HG02970 (cell line): ENCODE measurements at regions not wholly inside any gene's neighbourhood (a gene's known extent, or its start where the extent isn't known, plus 50 kb on each side); places are given as distances from the start of the nearest gene placed in this dataset.

Experiments
- ATAC-seq: cut with Tn5 transposase; IDR thresholded peaks from one replicate; pipeline ENCODE4 v1.9.1; 2021; ENCODE audit warnings: mild to moderate bottlenecking, moderate library complexity, moderate number of reproducible peaks; ENCODE audit not compliant: unreplicated experiment, low FRiP score

- ATAC-seq, result no peak
These were observed 165.9 kb downstream of the MTRR start for GRCh38 chr5:8034852-8035251.

GRCh38 chr5:8048920-8049319, 180.0 kb downstream of the MTRR start:
- ATAC-seq, result no peak

GRCh38 chr5:8050616-8051175, 181.7 kb downstream of the MTRR start:
- ATAC-seq, result no peak

- no peak for ATAC-seq
These were observed 184.3 kb downstream of the MTRR start for GRCh38 chr5:8053270-8053669.

GRCh38 chr5:8057769-8058168, 188.8 kb downstream of the MTRR start:
- no peak for ATAC-seq

- ATAC-seq, result no peak
These were observed 189.8 kb downstream of the MTRR start for GRCh38 chr5:8058616-8059190.

GRCh38 chr5:8059337-8059736, 190.4 kb downstream of the MTRR start:
- ATAC-seq, result no peak

GRCh38 chr5:8060235-8060952, 191.4 kb downstream of the MTRR start:
- ATAC-seq, result no peak

GRCh38 chr5:8060953-8061429, 192.0 kb downstream of the MTRR start:
- ATAC-seq, result no peak

- ATAC-seq, result no peak
These were observed 193.6 kb downstream of the MTRR start for GRCh38 chr5:8062521-8062920.

- no peak for ATAC-seq
These were observed 199.1 kb downstream of the MTRR start for GRCh38 chr5:8068078-8068477.

GRCh38 chr5:8070138-8070537, 201.2 kb downstream of the MTRR start:
- no peak for ATAC-seq

GRCh38 chr5:8079056-8079455, 210.1 kb downstream of the MTRR start:
- ATAC-seq, result no peak

GRCh38 chr5:8081179-8081578, 212.2 kb downstream of the MTRR start:
- no peak for ATAC-seq

GRCh38 chr5:8093669-8094068, 224.7 kb downstream of the MTRR start:
- ATAC-seq, result no peak

GRCh38 chr5:8094304-8094703, 225.4 kb downstream of the MTRR start:
- ATAC-seq, result no peak

GRCh38 chr5:8097146-8097545, 228.2 kb downstream of the MTRR start:
- ATAC-seq, result no peak

- ATAC-seq, result no peak
These were observed 229.1 kb downstream of the MTRR start for GRCh38 chr5:8098081-8098480.

- ATAC-seq, result no peak
These were observed 233.8 kb downstream of the MTRR start for GRCh38 chr5:8102714-8103113.

- no peak for ATAC-seq
These were observed 245.8 kb downstream of the MTRR start for GRCh38 chr5:8114597-8115266.

GRCh38 chr5:8123559-8123958, 254.6 kb downstream of the MTRR start:
- no peak for ATAC-seq
